OCI-LY7 (cell line): ENCODE measurements at regions not wholly inside any gene's neighbourhood (a gene's known extent, or its start where the extent isn't known, plus 50 kb on each side); places are given as distances from the start of the nearest gene placed in this dataset.

Experiments
- BruUV-seq: library from RNA; stranded (reverse); fragments of 400-500 nt; replicated peaks from 2 replicates; lab custom pipeline; 2021; lab: Mats Ljungman, UMichigan
- CTCF ChIA-PET: fragments of 300-600 bp; sonication (Branson Sonifier 250); formaldehyde crosslinking; loops from one replicate; lab custom pipeline; 2022; ENCODE audit warnings: antibody characterized with exemption; ENCODE audit not compliant: unreplicated experiment; lab: Charles Lee
- POLR2A ChIA-PET: fragments of 300-600 bp; sonication (Branson Sonifier 250); formaldehyde crosslinking; loops from one replicate; lab custom pipeline; 2022; ENCODE audit warnings: antibody characterized with exemption; lab: Charles Lee
- DNase-seq: peaks from one replicate; pipeline ENCODE4 v3.0.0-alpha.2; 2015; ENCODE audit warnings: low spot score
- H2AFZ ChIP-seq: fragments of 200-600 bp; sonication (generic), shearing (Covaris generic); 2 replicates; pipeline ENCODE4 v1.6.1; 2014; ENCODE audit warnings: mild to moderate bottlenecking, antibody characterized with exemption, low read length, moderate library complexity
- H3K27ac ChIP-seq: fragments of 200-600 bp; sonication (generic); 2 replicates; pipeline ENCODE4 v1.5.1; 2014; ENCODE audit warnings: mixed run types, low read depth, mild to moderate bottlenecking, moderate library complexity, low read length, inconsistent platforms; ENCODE audit not compliant: poor library complexity, severe bottlenecking
- H3K36me3 ChIP-seq: fragments of 200-600 bp; sonication (generic); 2 replicates; pipeline ENCODE4 v1.6.1; 2014; ENCODE audit warnings: mild to moderate bottlenecking, antibody characterized with exemption, low read length, moderate library complexity, mixed read lengths; ENCODE audit not compliant: insufficient read depth
- H3K4me1 ChIP-seq: fragments of 200-600 bp; sonication (generic); 2 replicates; pipeline ENCODE4 v1.5.1; 2014; ENCODE audit warnings: mild to moderate bottlenecking, low read length; ENCODE audit not compliant: insufficient read depth, poor library complexity, severe bottlenecking
- H3K4me2 ChIP-seq: fragments of 200-600 bp; sonication (generic); 2 replicates; pipeline ENCODE4 v1.6.1; 2014; ENCODE audit warnings: mild to moderate bottlenecking, low read length
- H3K4me3 ChIP-seq: fragments of 200-600 bp; sonication (generic); 2 replicates; pipeline ENCODE4 v1.5.1; 2014; ENCODE audit warnings: mild to moderate bottlenecking, low read depth, low read length; ENCODE audit not compliant: poor library complexity, severe bottlenecking
- H3K79me2 ChIP-seq: fragments of 200-600 bp; sonication (generic); 2 replicates; pipeline ENCODE4 v1.6.1; 2016; ENCODE audit warnings: low read depth, mild to moderate bottlenecking, low read length, moderate library complexity, mixed read lengths; ENCODE audit not compliant: insufficient read depth
- H3K9me2 ChIP-seq: fragments of 200-600 bp; sonication (generic); 2 replicates; pipeline ENCODE4 v1.6.1; 2016; ENCODE audit warnings: mild to moderate bottlenecking, low read length, mixed read lengths; ENCODE audit not compliant: insufficient read depth
- H3K9me3 ChIP-seq: fragments of 200-600 bp; sonication (generic); 2 replicates; pipeline ENCODE4 v1.6.1; 2014; ENCODE audit warnings: mild to moderate bottlenecking, mixed run types, low read length, mixed read lengths
- H4K20me1 ChIP-seq: fragments of 200-600 bp; sonication (generic); 2 replicates; pipeline ENCODE4 v1.6.1; 2014; ENCODE audit warnings: mild to moderate bottlenecking, antibody characterized with exemption, low read length, moderate library complexity, mixed read lengths; ENCODE audit not compliant: insufficient read depth
- CTCF ChIP-seq: fragments of 200-600 bp; sonication (generic); conservative IDR thresholded peaks from 2 replicates; pipeline ENCODE4 v1.5.1; 2014; ENCODE audit warnings: mild to moderate bottlenecking, antibody characterized with exemption, low read length, moderate library complexity, mixed read lengths
- EZH2phosphoT487 ChIP-seq: fragments of 200-600 bp; sonication (generic); IDR thresholded peaks from 2 replicates; pipeline ENCODE4 v1.6.1; 2018; ENCODE audit warnings: low read depth, borderline replicate concordance, mild to moderate bottlenecking, mixed run types, antibody characterized with exemption, low read length, moderate library complexity, mixed read lengths
- intact Hi-C: fragments of 100-400 bp; cut with micrococcal nuclease; formaldehyde crosslinking; loops from one replicate; pipeline ENCODE4 v1.10.0; 2022; ENCODE audit not compliant: unreplicated experiment

- no peak for DNase-seq
- H4K20me1 ChIP-seq = no peaks in the 10 kb centered on the region
- intact Hi-C loops = no loop called here
- POLR2A ChIA-PET = interaction anchor here (0.7 to 0.8 kb wide), 2 partner anchors 10 to 12 kb away, joined by 3 read pairs; no protein-coding TSS in a partner anchor
- peaks cover 31% of the 10 kb centered on the region; the same call in 1 of the 2 replicates for H3K9me3 ChIP-seq
- TF ChIP-seq EZH2phosphoT487 (no peak), CTCF (no peak)
- no peak overlapping the region for H3K27ac ChIP-seq
- H3K79me2 ChIP-seq = no peaks in the 10 kb centered on the region
- no peaks in the 10 kb centered on the region for H3K4me1 ChIP-seq
- no peaks in the 10 kb centered on the region for H3K9me2 ChIP-seq
- no peak overlapping the region for H3K4me3 ChIP-seq
- BruUV-seq = no TSS peak
- H3K4me2 ChIP-seq = no peak overlapping the region
- CTCF ChIA-PET = no interaction called here
- peaks cover 16% of the 10 kb centered on the region for H3K36me3 ChIP-seq
- no peak overlapping the region for H2AFZ ChIP-seq
These were observed 602.2 kb downstream of the UQCRFS1 start for GRCh38 chr19:28610731-28611130.

- no peak overlapping the region for H3K4me2 ChIP-seq
- no peak overlapping the region for H3K4me3 ChIP-seq
- intact Hi-C loops = no loop called here
- H3K27ac ChIP-seq = no peak overlapping the region
- no peaks in the 10 kb centered on the region for H3K9me2 ChIP-seq
- peaks cover 24% of the 10 kb centered on the region; the same call in 1 of the 2 replicates for H3K9me3 ChIP-seq
- H3K79me2 ChIP-seq = no peaks in the 10 kb centered on the region
- BruUV-seq = no TSS peak
- DNase-seq = no peak
- POLR2A ChIA-PET = no interaction called here
- no peak overlapping the region for H2AFZ ChIP-seq
- TF ChIP-seq EZH2phosphoT487 (no peak), CTCF (no peak)
- H4K20me1 ChIP-seq = no peaks in the 10 kb centered on the region
- H3K4me1 ChIP-seq = no peaks in the 10 kb centered on the region
- CTCF ChIA-PET = no interaction called here
- peaks cover 11% of the 10 kb centered on the region for H3K36me3 ChIP-seq
These were observed 603.0 kb downstream of the UQCRFS1 start for GRCh38 chr19:28609944-28610343.

- ChIA-PET CTCF (no interaction called here), POLR2A (no interaction called here)
- Histone ChIP-seq H3K4me1 (peaks cover 7% of the 10 kb centered on the region), H3K79me2 (no peaks in the 10 kb centered on the region), H2AFZ (no peak overlapping the region), H3K36me3 (peaks cover 11% of the 10 kb centered on the region), H3K9me2 (no peaks in the 10 kb centered on the region), H3K9me3 (peaks cover 16% of the 10 kb centered on the region; the same call in 1 of the 2 replicates), H4K20me1 (no peaks in the 10 kb centered on the region), H3K4me2 (no peak overlapping the region), H3K4me3 (no peak overlapping the region), H3K27ac (no peak overlapping the region)
- no peak for DNase-seq
- TF ChIP-seq EZH2phosphoT487 (no peak), CTCF (no peak)
- intact Hi-C loops = no loop called here
- no TSS peak for BruUV-seq
These were observed 603.7 kb downstream of the UQCRFS1 start for GRCh38 chr19:28609091-28609755.
